ENCODE measurements at regions not wholly inside any gene's neighbourhood (a gene's known extent, or its start where the extent isn't known, plus 50 kb on each side); places are given as distances from the start of the nearest gene placed in this dataset.

GRCh38 chr1:226816576-226816975 is 53.8 kb upstream of the PSEN2 start:
- no peak for TF ChIP-seq CTCF (conservative IDR thresholded peaks at IDR 0.05)
- no peak for TF ChIP-seq ZFX (IDR thresholded peaks at IDR 0.05)
